GM12878 (cell line): ENCODE measurements at regions not wholly inside any gene's neighbourhood (a gene's known extent, or its start where the extent isn't known, plus 50 kb on each side); places are given as distances from the start of the nearest gene placed in this dataset.

ENCODE experiments used
- BHLHE40 ChIP-seq, 2 experiments: fragments of 450-650 bp in 1 of 2; IDR thresholded peaks; 2 replicates each; pipeline ENCODE4 v1.6.1; 2011 to 2017; ENCODE audit warnings: low read depth in 2 of 2, borderline replicate concordance in 1 of 2, improper control_type of control experiment in 1 of 2, low read length in 1 of 2, mild to moderate bottlenecking in 1 of 2
- DPF2 ChIP-seq: fragments of 450-650 bp; IDR thresholded peaks from 2 replicates; pipeline ENCODE4 v1.6.1; 2017; ENCODE audit warnings: mild to moderate bottlenecking
- EZH2 ChIP-seq: IDR thresholded peaks from 2 replicates; pipeline ENCODE4 v1.6.1; 2012; ENCODE audit warnings: low read depth, mild to moderate bottlenecking, control low read depth, inconsistent platforms, low read length, borderline replicate concordance; ENCODE audit not compliant: control insufficient read depth
- FOS ChIP-seq: IDR thresholded peaks from 3 replicates; pipeline ENCODE4 v1.6.1; 2011; ENCODE audit warnings: borderline replicate concordance; ENCODE audit not compliant: insufficient read length; ENCODE audit errors: extremely low read depth
- HDAC6 ChIP-seq: fragments of 200-600 bp; sonication (generic); IDR thresholded peaks from one replicate; pipeline ENCODE4 v1.8.0; 2017; ENCODE audit warnings: antibody characterized with exemption; ENCODE audit not compliant: unreplicated experiment
- MTA3 ChIP-seq: IDR thresholded peaks from 2 replicates; pipeline ENCODE4 v1.6.1; 2012; ENCODE audit warnings: low read length, inconsistent platforms, borderline replicate concordance
- NFYB ChIP-seq: IDR thresholded peaks from 2 replicates; pipeline ENCODE4 v1.6.1; 2011; ENCODE audit warnings: low read depth, mild to moderate bottlenecking, low read length, improper control_type of control experiment, moderate library complexity; ENCODE audit not compliant: insufficient read depth
- NR2C2 ChIP-seq: IDR thresholded peaks from 2 replicates; pipeline ENCODE4 v1.6.1; 2011; ENCODE audit warnings: borderline replicate concordance, low read depth; ENCODE audit not compliant: control insufficient read depth, insufficient read length
- RELA ChIP-seq: fragments of 450-650 bp; IDR thresholded peaks from 2 replicates; pipeline ENCODE4 v1.8.0; 2014; ENCODE audit warnings: borderline replicate concordance; ENCODE audit not compliant: partially characterized antibody
- SMAD5 ChIP-seq: IDR thresholded peaks from 2 replicates; pipeline ENCODE4 v1.6.1; 2016; ENCODE audit warnings: antibody characterized with exemption, low read depth
- SPI1 ChIP-seq: IDR thresholded peaks from 2 replicates; pipeline ENCODE4 v1.6.1; 2011; ENCODE audit warnings: low read depth, mild to moderate bottlenecking, low read length, moderate library complexity, borderline replicate concordance; ENCODE audit not compliant: insufficient read depth
- TAF1 ChIP-seq: IDR thresholded peaks from 2 replicates; pipeline ENCODE4 v1.6.1; 2011; ENCODE audit warnings: mild to moderate bottlenecking, low read depth, low read length, borderline replicate concordance
- TF ChIP-seq, protein P1 (sequence below), 3 experiments: IDR thresholded peaks in 2 of 3; conservative IDR thresholded peaks in 1 of 3; 2 replicates each; pipeline ENCODE4 v1.5.1; 2011; ENCODE audit warnings: low read depth in 3 of 3, low read length in 3 of 3, mild to moderate bottlenecking in 3 of 3, control low read depth in 2 of 3, moderate library complexity in 2 of 3, inconsistent platforms in 1 of 3, mixed read lengths in 1 of 3; ENCODE audit not compliant: control insufficient read depth in 2 of 3, insufficient read depth in 1 of 3; ENCODE audit errors: extremely low read depth in 1 of 3
- TF ChIP-seq, protein P2 (sequence below): fragments of 150-350 bp; IDR thresholded peaks from 2 replicates; pipeline ENCODE4 v1.6.1; 2016; ENCODE audit warnings: low read depth, low read length

DNA sequence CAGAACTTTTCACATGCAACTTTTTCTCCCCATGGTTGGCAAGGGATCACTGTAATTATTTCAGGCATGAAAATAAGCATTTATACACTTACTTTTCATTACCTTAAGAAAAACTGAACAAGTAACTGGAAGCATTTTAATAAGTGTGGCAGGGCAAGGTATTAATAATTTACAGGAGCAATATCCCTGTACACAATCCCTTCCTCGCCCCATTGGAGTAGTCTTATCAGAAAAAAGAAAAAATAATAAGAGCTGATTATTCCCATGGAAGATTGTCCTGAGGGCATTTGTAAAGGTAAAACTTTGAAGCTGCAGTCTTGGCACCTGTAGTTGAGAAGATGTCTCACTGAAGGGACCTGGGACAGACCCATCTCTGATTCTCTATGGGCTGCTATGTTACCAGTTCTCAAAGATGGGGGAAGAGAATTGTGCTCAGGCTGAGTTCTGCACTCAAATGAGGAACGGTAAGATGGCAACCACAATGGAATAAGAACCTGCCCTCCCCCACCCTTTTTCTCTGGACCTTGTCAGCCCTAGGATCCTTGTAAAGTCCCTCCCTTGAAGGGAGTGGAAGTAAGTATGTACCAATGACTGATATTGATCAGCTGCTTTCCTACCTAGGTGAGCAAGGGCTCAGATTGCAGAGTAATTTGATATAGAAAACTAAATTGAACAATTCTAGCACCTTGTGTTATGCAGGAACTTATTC lies 70.0 kb upstream of the AHI1 start:
- TF ChIP-seq RELA (no peak), DPF2 (no peak), TAF1 (no peak), NR2C2 (no peak), BHLHE40 (IDR thresholded peaks at IDR 0.05; ENCODE audit: borderline replicate concordance in 1 of 2, low read depth in 2 of 2, low read length in 1 of 2) (no peak), NFYB (no peak), FOS (no peak), EZH2 (no peak), HDAC6 (no peak), SMAD5 (no peak), MTA3 (no peak), SPI1 (no peak)
- TF ChIP-seq, protein P1, sequence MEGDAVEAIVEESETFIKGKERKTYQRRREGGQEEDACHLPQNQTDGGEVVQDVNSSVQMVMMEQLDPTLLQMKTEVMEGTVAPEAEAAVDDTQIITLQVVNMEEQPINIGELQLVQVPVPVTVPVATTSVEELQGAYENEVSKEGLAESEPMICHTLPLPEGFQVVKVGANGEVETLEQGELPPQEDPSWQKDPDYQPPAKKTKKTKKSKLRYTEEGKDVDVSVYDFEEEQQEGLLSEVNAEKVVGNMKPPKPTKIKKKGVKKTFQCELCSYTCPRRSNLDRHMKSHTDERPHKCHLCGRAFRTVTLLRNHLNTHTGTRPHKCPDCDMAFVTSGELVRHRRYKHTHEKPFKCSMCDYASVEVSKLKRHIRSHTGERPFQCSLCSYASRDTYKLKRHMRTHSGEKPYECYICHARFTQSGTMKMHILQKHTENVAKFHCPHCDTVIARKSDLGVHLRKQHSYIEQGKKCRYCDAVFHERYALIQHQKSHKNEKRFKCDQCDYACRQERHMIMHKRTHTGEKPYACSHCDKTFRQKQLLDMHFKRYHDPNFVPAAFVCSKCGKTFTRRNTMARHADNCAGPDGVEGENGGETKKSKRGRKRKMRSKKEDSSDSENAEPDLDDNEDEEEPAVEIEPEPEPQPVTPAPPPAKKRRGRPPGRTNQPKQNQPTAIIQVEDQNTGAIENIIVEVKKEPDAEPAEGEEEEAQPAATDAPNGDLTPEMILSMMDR (IDR thresholded peaks at IDR 0.05 in 2 of 3, conservative IDR thresholded peaks at IDR 0.05 in 1 of 3; ENCODE audit: control insufficient read depth in 2 of 3, extremely low read depth in 1 of 3, insufficient read depth in 1 of 3, low read depth in 3 of 3, low read length in 3 of 3): no peak
- TF ChIP-seq, protein P2, sequence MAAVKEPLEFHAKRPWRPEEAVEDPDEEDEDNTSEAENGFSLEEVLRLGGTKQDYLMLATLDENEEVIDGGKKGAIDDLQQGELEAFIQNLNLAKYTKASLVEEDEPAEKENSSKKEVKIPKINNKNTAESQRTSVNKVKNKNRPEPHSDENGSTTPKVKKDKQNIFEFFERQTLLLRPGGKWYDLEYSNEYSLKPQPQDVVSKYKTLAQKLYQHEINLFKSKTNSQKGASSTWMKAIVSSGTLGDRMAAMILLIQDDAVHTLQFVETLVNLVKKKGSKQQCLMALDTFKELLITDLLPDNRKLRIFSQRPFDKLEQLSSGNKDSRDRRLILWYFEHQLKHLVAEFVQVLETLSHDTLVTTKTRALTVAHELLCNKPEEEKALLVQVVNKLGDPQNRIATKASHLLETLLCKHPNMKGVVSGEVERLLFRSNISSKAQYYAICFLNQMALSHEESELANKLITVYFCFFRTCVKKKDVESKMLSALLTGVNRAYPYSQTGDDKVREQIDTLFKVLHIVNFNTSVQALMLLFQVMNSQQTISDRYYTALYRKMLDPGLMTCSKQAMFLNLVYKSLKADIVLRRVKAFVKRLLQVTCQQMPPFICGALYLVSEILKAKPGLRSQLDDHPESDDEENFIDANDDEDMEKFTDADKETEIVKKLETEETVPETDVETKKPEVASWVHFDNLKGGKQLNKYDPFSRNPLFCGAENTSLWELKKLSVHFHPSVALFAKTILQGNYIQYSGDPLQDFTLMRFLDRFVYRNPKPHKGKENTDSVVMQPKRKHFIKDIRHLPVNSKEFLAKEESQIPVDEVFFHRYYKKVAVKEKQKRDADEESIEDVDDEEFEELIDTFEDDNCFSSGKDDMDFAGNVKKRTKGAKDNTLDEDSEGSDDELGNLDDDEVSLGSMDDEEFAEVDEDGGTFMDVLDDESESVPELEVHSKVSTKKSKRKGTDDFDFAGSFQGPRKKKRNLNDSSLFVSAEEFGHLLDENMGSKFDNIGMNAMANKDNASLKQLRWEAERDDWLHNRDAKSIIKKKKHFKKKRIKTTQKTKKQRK: no peak
